HL-60 (cell line): ENCODE measurements at regions not wholly inside any gene's neighbourhood (a gene's known extent, or its start where the extent isn't known, plus 50 kb on each side); places are given as distances from the start of the nearest gene placed in this dataset.

Experiments used
- POLR2AphosphoS5 ChIP-seq: IDR thresholded peaks from 2 replicates; pipeline ENCODE4 v1.6.1; 2012; ENCODE audit warnings: low read depth
- TF ChIP-seq, protein P1 (sequence below): IDR thresholded peaks from one replicate; pipeline ENCODE4 v1.5.1; 2011; ENCODE audit warnings: low read length, control low read depth, inconsistent platforms; ENCODE audit not compliant: insufficient read depth
- TF ChIP-seq, protein P2 (sequence below): IDR thresholded peaks from 2 replicates; pipeline ENCODE4 v1.6.1; 2012; ENCODE audit warnings: low read depth; ENCODE audit not compliant: insufficient replicate concordance

DNA sequence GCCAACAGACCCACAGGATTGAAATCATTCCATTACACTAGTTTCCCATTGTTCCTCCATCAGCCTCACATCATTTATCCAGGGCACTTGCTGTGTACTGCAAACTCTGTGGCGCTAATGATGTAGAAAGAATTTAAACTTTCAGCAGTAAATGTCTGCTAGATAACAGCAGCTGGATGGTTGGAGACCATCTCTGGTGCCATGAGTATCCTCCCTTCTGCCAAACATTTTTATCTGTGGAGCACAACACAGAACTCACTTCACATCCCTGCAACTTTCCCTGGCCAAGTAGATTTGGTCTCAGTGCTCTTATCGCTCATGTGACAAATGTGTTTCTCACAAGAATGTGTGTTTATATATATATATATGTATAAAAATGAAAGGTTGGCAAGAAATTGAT, 481.9 kb downstream of the FGF9 start:
- TF ChIP-seq, protein P1, sequence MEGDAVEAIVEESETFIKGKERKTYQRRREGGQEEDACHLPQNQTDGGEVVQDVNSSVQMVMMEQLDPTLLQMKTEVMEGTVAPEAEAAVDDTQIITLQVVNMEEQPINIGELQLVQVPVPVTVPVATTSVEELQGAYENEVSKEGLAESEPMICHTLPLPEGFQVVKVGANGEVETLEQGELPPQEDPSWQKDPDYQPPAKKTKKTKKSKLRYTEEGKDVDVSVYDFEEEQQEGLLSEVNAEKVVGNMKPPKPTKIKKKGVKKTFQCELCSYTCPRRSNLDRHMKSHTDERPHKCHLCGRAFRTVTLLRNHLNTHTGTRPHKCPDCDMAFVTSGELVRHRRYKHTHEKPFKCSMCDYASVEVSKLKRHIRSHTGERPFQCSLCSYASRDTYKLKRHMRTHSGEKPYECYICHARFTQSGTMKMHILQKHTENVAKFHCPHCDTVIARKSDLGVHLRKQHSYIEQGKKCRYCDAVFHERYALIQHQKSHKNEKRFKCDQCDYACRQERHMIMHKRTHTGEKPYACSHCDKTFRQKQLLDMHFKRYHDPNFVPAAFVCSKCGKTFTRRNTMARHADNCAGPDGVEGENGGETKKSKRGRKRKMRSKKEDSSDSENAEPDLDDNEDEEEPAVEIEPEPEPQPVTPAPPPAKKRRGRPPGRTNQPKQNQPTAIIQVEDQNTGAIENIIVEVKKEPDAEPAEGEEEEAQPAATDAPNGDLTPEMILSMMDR: no peak
- TF ChIP-seq POLR2AphosphoS5: no peak
- TF ChIP-seq, protein P2, sequence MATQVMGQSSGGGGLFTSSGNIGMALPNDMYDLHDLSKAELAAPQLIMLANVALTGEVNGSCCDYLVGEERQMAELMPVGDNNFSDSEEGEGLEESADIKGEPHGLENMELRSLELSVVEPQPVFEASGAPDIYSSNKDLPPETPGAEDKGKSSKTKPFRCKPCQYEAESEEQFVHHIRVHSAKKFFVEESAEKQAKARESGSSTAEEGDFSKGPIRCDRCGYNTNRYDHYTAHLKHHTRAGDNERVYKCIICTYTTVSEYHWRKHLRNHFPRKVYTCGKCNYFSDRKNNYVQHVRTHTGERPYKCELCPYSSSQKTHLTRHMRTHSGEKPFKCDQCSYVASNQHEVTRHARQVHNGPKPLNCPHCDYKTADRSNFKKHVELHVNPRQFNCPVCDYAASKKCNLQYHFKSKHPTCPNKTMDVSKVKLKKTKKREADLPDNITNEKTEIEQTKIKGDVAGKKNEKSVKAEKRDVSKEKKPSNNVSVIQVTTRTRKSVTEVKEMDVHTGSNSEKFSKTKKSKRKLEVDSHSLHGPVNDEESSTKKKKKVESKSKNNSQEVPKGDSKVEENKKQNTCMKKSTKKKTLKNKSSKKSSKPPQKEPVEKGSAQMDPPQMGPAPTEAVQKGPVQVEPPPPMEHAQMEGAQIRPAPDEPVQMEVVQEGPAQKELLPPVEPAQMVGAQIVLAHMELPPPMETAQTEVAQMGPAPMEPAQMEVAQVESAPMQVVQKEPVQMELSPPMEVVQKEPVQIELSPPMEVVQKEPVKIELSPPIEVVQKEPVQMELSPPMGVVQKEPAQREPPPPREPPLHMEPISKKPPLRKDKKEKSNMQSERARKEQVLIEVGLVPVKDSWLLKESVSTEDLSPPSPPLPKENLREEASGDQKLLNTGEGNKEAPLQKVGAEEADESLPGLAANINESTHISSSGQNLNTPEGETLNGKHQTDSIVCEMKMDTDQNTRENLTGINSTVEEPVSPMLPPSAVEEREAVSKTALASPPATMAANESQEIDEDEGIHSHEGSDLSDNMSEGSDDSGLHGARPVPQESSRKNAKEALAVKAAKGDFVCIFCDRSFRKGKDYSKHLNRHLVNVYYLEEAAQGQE: no peak
